A673 (cell line): ENCODE measurements at regions not wholly inside any gene's neighbourhood (a gene's known extent, or its start where the extent isn't known, plus 50 kb on each side); places are given as distances from the start of the nearest gene placed in this dataset.

Source experiments
- CTCF ChIP-seq: fragments of 300-800, 200-600 bp; sonication (generic); conservative IDR thresholded peaks from 2 replicates; pipeline ENCODE4 v1.5.1; 2017; ENCODE audit warnings: low read depth, mild to moderate bottlenecking, antibody characterized with exemption, low read length, moderate library complexity, mixed read lengths
- EZH2 ChIP-seq: fragments of 200-600 bp; sonication (generic); IDR thresholded peaks from 2 replicates; pipeline ENCODE4 v1.6.1; 2017; ENCODE audit warnings: borderline replicate concordance, low read depth, mild to moderate bottlenecking, mixed read lengths, antibody characterized with exemption, low read length; ENCODE audit not compliant: poor library complexity, severe bottlenecking

- TF ChIP-seq CTCF (no peak), EZH2 (no peak)
These were observed 178.6 kb upstream of the ZNF804A start for GRCh38 chr2:184419744-184420143.
